CD4-positive, CD25-positive, alpha-beta regulatory T cell (primary cell): ENCODE measurements at regions not wholly inside any gene's neighbourhood (a gene's known extent, or its start where the extent isn't known, plus 50 kb on each side); places are given as distances from the start of the nearest gene placed in this dataset.

Experiments
- ATAC-seq, 2 donors: fragments of 150-1000 bp; cut with Tn5 transposase; one replicate each; pipeline ENCODE4 v1.10.0; 2021; ENCODE audit warnings: low read depth in 2 of 2, moderate number of reproducible peaks in 2 of 2, moderate library complexity in 1 of 2
- DNase-seq, 3 donors: peaks; one replicate each; pipeline versions ENCODE4 v3.0.0 to v3.0.0-alpha.2; 2012 to 2022; ENCODE audit warnings: mixed read lengths in 1 of 3
- H3K27ac ChIP-seq: one replicate; pipeline ENCODE4 v1.7.0; 2013; ENCODE audit warnings: mild to moderate bottlenecking, low read length; ENCODE audit not compliant: insufficient read depth, poor library complexity, severe bottlenecking
- H3K27me3 ChIP-seq: one replicate; pipeline ENCODE4 v1.7.0; 2013; ENCODE audit warnings: low read length; ENCODE audit not compliant: control insufficient read depth, insufficient read depth
- H3K36me3 ChIP-seq: one replicate; pipeline ENCODE4 v1.7.0; 2013; ENCODE audit warnings: mild to moderate bottlenecking, low read length, moderate library complexity; ENCODE audit not compliant: control insufficient read depth, insufficient read depth
- H3K4me1 ChIP-seq: 2 replicates; pipeline ENCODE4 v1.7.0; 2013; ENCODE audit warnings: mild to moderate bottlenecking, low read length; ENCODE audit not compliant: insufficient read depth, control insufficient read depth, poor library complexity, severe bottlenecking
- H3K4me3 ChIP-seq: one replicate; pipeline ENCODE4 v1.7.0; 2013; ENCODE audit warnings: low read depth, mild to moderate bottlenecking, low read length, moderate library complexity
- H3K9me3 ChIP-seq, 2 experiments: 1 replicate in 1 of 2; 2 replicates in 1 of 2; pipeline ENCODE4 v1.7.0; 2013; ENCODE audit warnings: low read length in 2 of 2, mild to moderate bottlenecking in 1 of 2, moderate library complexity in 1 of 2; ENCODE audit not compliant: control insufficient read depth in 2 of 2
- H3K27ac Mint-ChIP-seq, 3 donors: one replicate each; pipeline ENCODE4 v1.8.0; 2020 to 2022; ENCODE audit warnings: mild to moderate bottlenecking in 3 of 3, mixed read lengths in 3 of 3, moderate library complexity in 2 of 3
- H3K27me3 Mint-ChIP-seq: one replicate; pipeline ENCODE4 v1.8.0; 2022; ENCODE audit warnings: mild to moderate bottlenecking, mixed read lengths
- H3K36me3 Mint-ChIP-seq: one replicate; pipeline ENCODE4 v1.8.0; 2020; ENCODE audit warnings: mixed read lengths
- H3K4me1 Mint-ChIP-seq, 4 donors: one replicate each; pipeline ENCODE4 v1.8.0; 2020 to 2022; ENCODE audit warnings: mixed read lengths in 4 of 4, mild to moderate bottlenecking in 1 of 4
- H3K4me3 Mint-ChIP-seq, 4 donors: one replicate each; pipeline ENCODE4 v1.8.0; 2020 to 2022; ENCODE audit warnings: mild to moderate bottlenecking in 4 of 4, mixed read lengths in 4 of 4, moderate library complexity in 3 of 4
- H3K9me3 Mint-ChIP-seq, 7 donors: one replicate each; pipeline ENCODE4 v1.8.0; 2020 to 2022; ENCODE audit warnings: mixed read lengths in 7 of 7, mild to moderate bottlenecking in 3 of 7, moderate library complexity in 2 of 7

GRCh38 chr6:167762259-167762962, 64.3 kb upstream of the AFDN start:
- H3K9me3 Mint-ChIP-seq, result peaks cover 0 to 2% (median 0%) of the 10 kb centered on the region in 7 donors
- H3K27ac Mint-ChIP-seq, result no peak overlapping the region
- DNase-seq, result no peak
- no peaks in the 10 kb centered on the region for H3K27me3 Mint-ChIP-seq
- Histone ChIP-seq H3K9me3 (no peaks in the 10 kb centered on the region), H3K4me1 (no peaks in the 10 kb centered on the region), H3K27ac (no peak overlapping the region), H3K4me3 (no peak overlapping the region), H3K36me3 (no peaks in the 10 kb centered on the region), H3K27me3 (no peaks in the 10 kb centered on the region)
- ATAC-seq, result no peak
- no peak overlapping the region for H3K4me3 Mint-ChIP-seq
- peaks cover 0 to 6% (median 0%) of the 10 kb centered on the region in 4 donors for H3K4me1 Mint-ChIP-seq
- H3K36me3 Mint-ChIP-seq, result no peaks in the 10 kb centered on the region

- H3K4me3 Mint-ChIP-seq, result no peak overlapping the region
- H3K9me3 Mint-ChIP-seq, result peaks cover 0 to 2% (median 0%) of the 10 kb centered on the region in 7 donors
- H3K27ac ChIP-seq, result no peak overlapping the region
- H3K4me1 Mint-ChIP-seq, result peaks cover 0 to 6% (median 0%) of the 10 kb centered on the region in 4 donors
- H3K36me3 ChIP-seq, result no peaks in the 10 kb centered on the region
- no peak overlapping the region for H3K27ac Mint-ChIP-seq
- H3K9me3 ChIP-seq, result no peaks in the 10 kb centered on the region
- ATAC-seq, result no peak
- no peak for DNase-seq
- H3K4me3 ChIP-seq, result no peak overlapping the region
- no peaks in the 10 kb centered on the region for H3K4me1 ChIP-seq
- no peaks in the 10 kb centered on the region for H3K27me3 Mint-ChIP-seq
- H3K27me3 ChIP-seq, result no peaks in the 10 kb centered on the region
- H3K36me3 Mint-ChIP-seq, result no peaks in the 10 kb centered on the region
These were observed 63.4 kb upstream of the AFDN start for GRCh38 chr6:167763056-167763944.

- H3K9me3 Mint-ChIP-seq, result peaks cover 0 to 1% (median 0%) of the 10 kb centered on the region in 7 donors
- H3K4me3 Mint-ChIP-seq, result no peak overlapping the region
- Histone ChIP-seq H3K9me3 (no peaks in the 10 kb centered on the region), H3K36me3 (no peaks in the 10 kb centered on the region), H3K27me3 (no peaks in the 10 kb centered on the region), H3K4me3 (no peak overlapping the region), H3K27ac (no peak overlapping the region), H3K4me1 (no peaks in the 10 kb centered on the region)
- no peak overlapping the region for H3K27ac Mint-ChIP-seq
- no peaks in the 10 kb centered on the region for H3K36me3 Mint-ChIP-seq
- ATAC-seq, result no peak
- H3K4me1 Mint-ChIP-seq, result peaks cover 0 to 6% (median 0%) of the 10 kb centered on the region in 4 donors
- peaks cover 3% of the 10 kb centered on the region for H3K27me3 Mint-ChIP-seq
- no peak for DNase-seq
These were observed 62.5 kb upstream of the AFDN start for GRCh38 chr6:167764215-167764614.

DNA sequence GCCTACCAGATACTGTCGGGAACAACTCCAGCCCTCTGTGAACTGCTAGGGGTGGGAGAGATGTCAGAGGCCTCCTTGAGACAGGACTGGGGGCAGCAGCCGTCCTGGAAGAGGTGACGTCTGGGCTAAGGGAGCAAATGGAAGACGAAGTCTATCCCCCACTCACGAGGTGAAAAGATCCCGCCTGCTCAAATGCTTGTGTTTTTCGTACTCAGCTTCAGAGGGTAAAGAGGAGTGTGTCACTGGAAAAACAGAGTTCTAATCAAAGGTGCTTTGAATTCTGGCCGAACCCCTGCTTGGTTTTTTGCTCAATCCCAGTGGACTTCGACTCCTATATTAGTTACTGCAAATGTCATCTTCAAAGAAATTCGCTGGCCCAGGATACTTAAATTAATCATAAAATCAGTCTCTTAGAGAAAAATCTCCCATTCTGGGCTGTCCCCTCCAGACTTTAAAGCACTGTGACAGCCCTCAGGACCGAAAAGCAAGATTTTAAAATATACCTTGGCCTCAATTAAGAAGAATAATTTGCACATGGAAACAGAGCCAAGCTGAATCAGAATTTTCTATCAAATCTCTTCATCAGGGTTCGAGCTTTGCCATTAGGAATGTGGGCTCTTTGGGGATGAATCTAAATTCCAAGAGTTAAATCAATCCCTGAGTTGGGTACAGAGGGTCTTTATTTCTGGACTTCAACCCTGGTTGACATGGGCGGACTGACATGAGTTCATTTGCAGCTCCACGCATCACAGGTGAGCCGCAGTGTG, 61.8 kb upstream of the AFDN start:
- ATAC-seq (no peak), DNase-seq (no peak)
- peaks cover 0 to 6% (median 0%) of the 10 kb centered on the region in 4 donors for H3K4me1 Mint-ChIP-seq
- H3K4me3 Mint-ChIP-seq, result no peak overlapping the region
- no peak overlapping the region for H3K27ac Mint-ChIP-seq
- H3K27me3 Mint-ChIP-seq, result peaks cover 5% of the 10 kb centered on the region
- Histone ChIP-seq H3K9me3 (no peaks in the 10 kb centered on the region), H3K4me3 (no peak overlapping the region), H3K27ac (no peak overlapping the region), H3K27me3 (no peaks in the 10 kb centered on the region), H3K36me3 (no peaks in the 10 kb centered on the region), H3K4me1 (no peaks in the 10 kb centered on the region)
- H3K9me3 Mint-ChIP-seq, result peaks cover 0 to 1% (median 0%) of the 10 kb centered on the region in 7 donors
- no peaks in the 10 kb centered on the region for H3K36me3 Mint-ChIP-seq

DNA sequence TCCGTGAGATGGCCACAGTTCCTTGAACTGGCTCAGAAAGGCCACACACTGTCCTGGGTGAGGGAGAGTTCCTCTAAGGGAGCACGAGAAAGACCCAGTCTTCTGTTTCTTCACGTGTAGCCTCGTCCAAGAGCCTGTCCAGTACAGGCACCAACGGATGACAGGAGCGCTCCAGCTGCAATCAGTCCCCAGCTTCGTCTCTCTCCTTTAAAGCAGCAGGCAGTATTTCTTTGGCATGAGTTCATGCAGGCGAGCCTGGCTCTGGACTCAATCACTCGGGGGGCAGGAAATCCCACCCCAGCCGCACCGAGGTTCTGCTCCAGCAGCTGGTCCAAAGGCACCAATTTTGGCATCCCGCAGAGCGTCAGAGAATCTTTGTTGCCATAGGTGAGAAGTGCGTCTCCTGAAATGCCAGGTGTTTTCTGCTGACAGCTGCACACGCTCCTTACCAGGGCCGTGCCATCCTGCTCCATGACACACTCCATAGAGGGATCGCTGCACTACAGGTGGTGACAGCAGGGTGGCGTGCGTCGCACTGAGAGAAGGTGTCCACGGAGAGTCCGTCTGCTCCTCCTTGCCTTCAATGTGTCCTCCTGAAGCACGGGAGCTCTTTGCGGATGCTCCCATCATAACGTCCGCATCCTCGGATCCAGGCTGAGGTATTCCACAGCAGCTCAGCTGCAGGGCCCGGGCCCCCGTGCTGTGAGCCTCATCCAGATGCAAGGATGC, 59.6 kb upstream of the AFDN start:
- Histone ChIP-seq H3K36me3 (no peaks in the 10 kb centered on the region), H3K27ac (no peak overlapping the region), H3K4me3 (no peak overlapping the region), H3K4me1 (no peaks in the 10 kb centered on the region), H3K27me3 (no peaks in the 10 kb centered on the region), H3K9me3 (no peaks in the 10 kb centered on the region)
- ATAC-seq (no peak), DNase-seq (no peak)
- Mint-ChIP-seq H3K4me1 (peaks cover 0 to 6% (median 0%) of the 10 kb centered on the region in 4 donors), H3K4me3 (no peak overlapping the region), H3K9me3 (peaks cover 0 to 1% (median 0%) of the 10 kb centered on the region in 7 donors), H3K27me3 (peaks cover 11% of the 10 kb centered on the region), H3K27ac (no peak overlapping the region), H3K36me3 (no peaks in the 10 kb centered on the region)

- ATAC-seq, result no peak
- no peaks in the 10 kb centered on the region for H3K36me3 Mint-ChIP-seq
- H3K4me3 ChIP-seq, result no peak overlapping the region
- H3K9me3 Mint-ChIP-seq, result peaks cover 0 to 1% (median 0%) of the 10 kb centered on the region in 7 donors
- no peak overlapping the region for H3K4me3 Mint-ChIP-seq
- no peaks in the 10 kb centered on the region for H3K36me3 ChIP-seq
- no peak for DNase-seq
- H3K27me3 Mint-ChIP-seq, result peaks cover 13% of the 10 kb centered on the region
- no peaks in the 10 kb centered on the region for H3K4me1 ChIP-seq
- H3K9me3 ChIP-seq, result no peaks in the 10 kb centered on the region
- no peak overlapping the region for H3K27ac ChIP-seq
- no peaks in the 10 kb centered on the region for H3K27me3 ChIP-seq
- H3K4me1 Mint-ChIP-seq, result peaks cover 0 to 6% (median 0%) of the 10 kb centered on the region in 4 donors
- H3K27ac Mint-ChIP-seq, result no peak overlapping the region
These were observed 59.0 kb upstream of the AFDN start for GRCh38 chr6:167767715-167768107.
